TTC549 (cell line): ENCODE measurements at regions not wholly inside any gene's neighbourhood (a gene's known extent, or its start where the extent isn't known, plus 50 kb on each side); places are given as distances from the start of the nearest gene placed in this dataset.

Experiments used
- FAIRE-seq: peaks from 2 replicates; lab custom pipeline; 2012; peaks lifted over from hg19 to GRCh38; lab: Jason Lieb, UNC

DNA sequence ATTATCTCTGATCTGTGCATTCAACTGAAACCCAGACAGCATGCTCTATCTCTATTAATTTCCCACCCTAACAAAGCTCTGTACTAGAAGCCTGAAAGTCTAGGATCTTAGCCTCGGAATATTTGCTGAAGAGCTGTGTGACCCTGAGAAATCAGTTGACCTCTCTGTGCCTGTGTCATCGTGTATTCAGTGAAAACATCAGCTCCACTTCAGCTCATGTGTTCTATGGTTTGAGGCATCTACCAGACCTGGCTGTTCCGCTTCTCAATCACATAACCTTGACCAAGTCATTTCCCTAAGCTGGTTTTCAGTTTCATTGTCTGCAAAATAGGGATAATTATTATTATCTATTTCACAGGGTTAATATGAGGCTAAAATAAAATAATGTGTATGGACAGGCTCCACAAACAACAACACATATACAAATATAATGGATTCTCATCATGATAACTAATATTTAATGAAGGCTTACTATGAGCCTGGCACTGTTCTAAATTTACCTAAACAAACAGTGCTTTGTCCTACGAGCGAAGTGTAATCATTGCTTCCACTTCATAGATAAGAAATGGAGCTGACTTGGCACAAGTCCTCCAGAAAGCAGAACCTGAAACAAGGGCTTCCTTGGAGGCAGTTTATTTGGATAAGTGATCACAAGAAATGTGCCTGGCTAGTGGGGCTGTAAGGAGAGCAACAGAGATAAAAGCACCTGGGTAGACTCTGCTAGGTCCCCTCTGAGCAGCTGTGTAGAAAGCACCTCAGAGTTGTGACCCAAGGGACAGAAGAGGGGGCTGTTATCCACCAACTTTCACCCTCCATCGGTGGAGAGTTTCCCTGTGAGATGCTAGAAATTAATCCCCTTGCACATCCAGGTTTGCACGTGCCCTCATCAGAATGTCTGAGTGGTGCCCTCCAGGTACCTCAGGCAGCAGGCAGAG, 356.9 kb downstream of the RAB28 start:
- FAIRE-seq: no peak

- no peak for FAIRE-seq
These were observed 365.5 kb downstream of the RAB28 start for GRCh38 chr4:13118633-13119032.

GRCh38 chr4:13117185-13117584, 367.0 kb downstream of the RAB28 start:
- FAIRE-seq: no peak

DNA sequence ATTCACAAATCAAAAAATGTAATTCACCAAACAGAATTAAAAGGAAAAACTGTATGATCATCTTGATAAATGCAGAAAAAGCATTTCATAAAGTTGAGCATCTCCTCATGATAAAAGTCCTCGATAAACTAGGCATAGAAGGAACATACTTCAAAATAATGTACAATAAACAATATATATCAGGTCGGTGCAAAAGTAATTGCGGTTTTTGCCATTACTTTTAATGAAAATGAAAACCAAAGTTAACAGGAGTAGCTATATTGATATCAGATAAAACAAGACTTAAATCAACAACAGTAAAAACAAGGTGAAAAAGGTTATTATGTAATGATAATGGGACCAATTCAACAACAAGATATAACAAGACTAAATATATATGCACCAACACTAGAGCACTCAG, 372.1 kb downstream of the RAB28 start:
- no peak for FAIRE-seq

DNA sequence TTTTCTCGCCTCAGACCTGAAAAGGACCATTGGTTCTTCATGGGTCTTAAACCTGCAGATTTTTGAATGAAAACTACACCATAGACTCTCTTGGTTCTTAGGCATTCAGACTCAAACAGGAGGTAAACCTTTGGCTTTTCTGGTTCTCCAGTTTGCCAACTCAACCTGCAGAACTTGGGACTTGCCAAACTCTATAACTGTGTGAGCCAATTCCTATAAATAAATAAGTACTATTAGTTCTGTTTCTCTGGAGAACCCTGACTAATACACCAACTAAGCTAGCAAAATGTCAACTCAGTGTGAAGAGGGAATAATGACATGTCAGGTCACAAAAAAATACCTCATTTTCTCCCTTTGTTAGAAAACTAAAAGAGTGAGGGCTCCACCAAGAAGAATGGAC, 374.6 kb downstream of the RAB28 start:
- FAIRE-seq: no peak

GRCh38 chr4:13108096-13108495, 376.0 kb downstream of the RAB28 start:
- no peak for FAIRE-seq

DNA sequence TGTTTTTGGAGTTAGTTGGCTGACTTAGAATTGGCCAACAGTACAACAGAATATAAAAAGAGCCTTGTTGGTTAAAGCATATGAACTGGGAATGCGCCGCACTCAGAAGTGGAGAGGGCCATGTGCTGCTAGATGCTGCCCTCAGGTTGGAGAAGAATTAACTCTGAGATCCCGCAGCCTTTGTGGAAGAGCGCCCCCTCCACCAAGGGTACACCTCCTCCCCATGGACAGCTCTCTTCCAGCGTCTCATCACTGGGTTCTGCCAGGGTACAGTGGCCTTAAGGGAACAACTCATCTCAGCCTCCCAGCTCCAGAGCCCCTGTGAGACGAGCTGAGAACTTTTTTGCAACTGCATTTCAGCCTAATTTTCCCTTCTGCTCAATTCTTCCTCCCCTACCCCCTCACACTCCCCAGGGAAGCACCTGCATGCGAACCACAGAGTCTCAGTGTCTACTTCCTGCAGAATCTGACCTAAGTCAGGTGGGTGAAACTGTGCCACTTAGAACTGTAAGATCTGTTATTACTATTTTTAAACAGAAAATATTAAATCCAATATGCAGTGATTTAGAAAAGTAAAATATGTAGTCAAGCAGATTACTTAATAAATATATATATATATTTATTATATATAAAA, 380.6 kb downstream of the RAB28 start:
- no peak for FAIRE-seq

- FAIRE-seq: no peak
These were observed 381.9 kb downstream of the RAB28 start for GRCh38 chr4:13102092-13102742.

GRCh38 chr4:13097971-13098370, 386.2 kb downstream of the RAB28 start:
- no peak for FAIRE-seq

GRCh38 chr4:13095722-13096121, 388.4 kb downstream of the RAB28 start:
- no peak for FAIRE-seq

GRCh38 chr4:13093170-13093569, 391.0 kb downstream of the RAB28 start:
- FAIRE-seq: no peak

- FAIRE-seq: no peak
These were observed 391.4 kb downstream of the RAB28 start for GRCh38 chr4:13092702-13093101.

- no peak for FAIRE-seq
These were observed 394.5 kb downstream of the RAB28 start for GRCh38 chr4:13089659-13089998.

DNA sequence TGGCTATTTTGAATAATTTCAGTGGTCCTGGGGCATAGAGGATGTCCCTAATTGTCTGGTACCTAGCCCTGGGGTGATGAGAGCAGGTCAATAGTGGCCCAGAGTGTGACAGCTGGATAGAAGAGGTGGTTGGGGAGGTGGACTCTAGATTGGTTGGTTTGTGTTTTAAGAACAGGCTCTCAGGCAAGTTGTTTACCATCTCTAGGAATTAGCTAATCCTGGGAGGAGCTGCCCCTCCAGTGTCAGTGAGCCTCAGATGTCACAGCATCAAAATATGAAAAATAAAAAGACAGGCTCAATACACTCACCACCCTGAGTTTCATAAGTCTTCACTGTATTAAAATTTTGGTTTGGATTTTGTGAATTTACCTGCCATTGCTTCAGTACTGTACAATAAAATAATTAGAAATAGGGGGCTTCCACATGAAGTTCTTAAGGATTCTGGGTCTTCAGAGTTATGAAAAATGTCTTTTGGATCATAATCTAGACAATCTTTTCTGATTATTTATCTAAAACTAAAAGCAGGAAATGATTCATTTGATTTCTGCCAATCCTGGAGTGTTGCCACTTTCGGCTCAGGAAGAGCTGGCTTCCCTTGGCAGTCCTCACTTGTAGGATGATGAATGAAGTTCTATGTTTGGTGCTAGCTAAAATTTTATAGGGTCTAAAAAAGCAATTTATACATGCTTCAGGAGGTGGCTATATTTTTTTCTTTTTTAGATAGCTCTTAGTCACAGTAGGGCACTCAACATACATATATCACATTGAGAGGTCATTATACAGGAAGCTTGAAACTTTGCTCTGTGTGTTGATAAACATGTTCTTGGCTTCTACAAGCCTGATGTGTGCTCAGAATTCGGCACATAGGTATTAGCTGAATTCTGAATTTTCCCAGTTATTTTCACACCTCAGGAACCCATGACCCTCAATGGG, 395.1 kb downstream of the RAB28 start:
- FAIRE-seq: no peak

DNA sequence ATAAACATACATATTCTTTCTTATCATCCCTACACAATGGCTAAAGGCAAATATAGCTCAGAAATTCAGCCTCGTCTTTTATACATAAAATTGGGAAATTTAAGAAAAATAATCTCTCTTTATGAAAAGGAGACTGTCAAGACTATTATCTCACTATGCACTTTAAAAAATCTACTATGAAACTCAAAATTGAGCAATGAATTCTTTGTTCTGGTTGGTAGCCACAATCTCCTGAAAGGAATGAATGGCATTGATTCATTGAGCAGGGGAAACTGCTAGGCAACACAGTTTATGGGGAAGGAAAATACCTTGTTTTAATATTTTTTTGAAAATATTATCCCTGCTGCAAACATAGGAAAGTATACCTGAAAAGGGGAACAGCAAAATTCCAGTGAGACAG, 397.1 kb downstream of the RAB28 start:
- no peak for FAIRE-seq

DNA sequence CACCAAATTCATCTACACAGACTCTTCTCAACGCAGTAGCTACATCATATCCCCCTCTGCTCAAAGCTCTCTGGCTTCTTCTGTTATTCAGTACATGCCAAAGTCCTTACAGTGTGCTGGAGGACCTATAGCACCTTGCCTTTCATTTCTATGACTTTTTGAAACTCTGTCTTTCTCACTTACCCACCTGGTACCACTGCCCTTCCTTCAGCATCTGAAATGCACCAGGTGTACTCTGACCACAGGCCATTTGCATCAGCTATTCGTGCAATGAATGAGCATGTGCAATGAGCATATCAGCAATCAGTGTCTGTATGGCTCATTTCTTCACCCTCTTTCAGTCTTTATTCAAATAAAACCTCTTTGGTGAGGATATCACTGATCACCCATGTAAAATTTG, 399.9 kb downstream of the RAB28 start:
- FAIRE-seq: no peak

DNA sequence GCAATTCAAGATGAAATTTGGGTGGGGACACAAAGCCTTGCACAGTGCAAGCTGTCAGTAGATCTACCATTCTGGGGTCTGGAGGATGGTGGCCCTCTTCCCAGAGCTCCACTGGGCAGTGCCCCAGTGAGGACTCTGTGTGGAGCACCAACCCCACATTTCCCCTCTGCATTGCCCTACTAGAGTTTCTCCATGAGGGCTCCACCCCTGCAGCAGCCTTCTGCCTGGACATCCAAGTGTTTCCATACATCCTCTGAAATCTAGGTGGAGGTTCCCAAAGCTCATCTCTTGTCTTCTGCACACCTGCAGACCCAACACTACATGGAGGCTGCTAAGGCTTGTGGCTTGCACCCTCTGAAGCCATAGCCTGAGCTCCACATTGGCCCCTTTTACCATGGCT, 402.3 kb downstream of the RAB28 start:
- FAIRE-seq: no peak

- no peak for FAIRE-seq
These were observed 417.1 kb downstream of the RAB28 start for GRCh38 chr4:13067077-13067476.

DNA sequence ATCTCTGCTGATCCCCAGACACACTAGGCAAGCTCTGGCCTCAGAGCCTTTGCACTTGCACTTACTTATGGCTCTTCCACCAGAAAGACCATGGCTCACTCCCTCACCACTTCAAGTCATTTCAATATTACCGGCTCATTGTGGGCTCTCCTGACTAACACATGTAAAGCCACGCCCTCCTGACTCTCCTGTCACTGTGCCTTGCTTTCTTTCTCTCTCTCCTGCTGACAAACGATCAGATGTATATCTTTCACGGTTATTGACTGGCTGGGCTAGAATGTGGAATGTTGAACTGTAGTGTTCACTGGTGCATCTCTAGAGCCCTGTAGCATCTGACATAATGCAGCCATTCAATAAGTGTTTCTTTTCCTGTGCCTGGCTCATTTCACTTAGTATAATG, 425.1 kb downstream of the RAB28 start:
- FAIRE-seq: no peak

DNA sequence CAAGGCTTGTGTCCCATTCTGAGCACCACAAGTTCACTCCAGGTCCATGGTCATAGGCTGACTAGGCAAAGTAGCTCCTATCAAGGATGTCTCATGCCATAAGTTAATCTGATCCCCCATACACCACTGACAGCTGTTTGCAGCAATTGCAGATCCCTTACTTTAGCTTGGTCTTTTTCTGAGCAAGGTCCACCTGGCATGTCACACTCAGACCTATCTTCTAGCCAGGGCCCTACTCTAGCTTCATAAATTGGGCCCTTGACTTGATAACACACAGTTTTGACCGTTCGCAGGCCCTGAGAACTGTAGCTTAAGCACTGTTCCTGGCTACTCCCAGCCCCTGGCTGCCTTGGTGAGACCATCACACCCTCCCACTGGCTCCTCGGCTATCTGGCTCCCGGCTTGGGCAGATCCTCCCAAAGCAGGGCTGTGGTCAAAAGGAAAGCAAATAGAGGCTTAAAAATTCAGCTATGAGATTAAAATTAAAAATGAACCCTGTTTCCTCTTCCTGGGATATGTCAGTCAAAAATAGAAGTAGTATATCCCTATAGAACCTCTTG, 427.4 kb downstream of the RAB28 start:
- FAIRE-seq: no peak

GRCh38 chr4:13054420-13054970, 429.6 kb downstream of the RAB28 start:
- no peak for FAIRE-seq

- no peak for FAIRE-seq
These were observed 436.5 kb downstream of the RAB28 start for GRCh38 chr4:13047591-13047990.
